ENCODE measurements at regions not wholly inside any gene's neighbourhood (a gene's known extent, or its start where the extent isn't known, plus 50 kb on each side); places are given as distances from the start of the nearest gene placed in this dataset.

GRCh38 chr6:118746145-118746824 is 94.9 kb upstream of the CEP85L start:
- Histone ChIP-seq H3K4me3 (IDR thresholded peaks at IDR 0.05; ENCODE audit: insufficient read depth, low read depth, low read length) (no peak overlapping the region), H3K4me1 (ENCODE audit: low read depth, poor library complexity, severe bottlenecking) (no peaks in the 10 kb centered on the region), H3K9ac (no peak overlapping the region), H4K20me1 (ENCODE audit: insufficient read depth) (no peaks in the 10 kb centered on the region), H3K36me3 (ENCODE audit: insufficient read depth) (no peaks in the 10 kb centered on the region), H3K27me3 (ENCODE audit: insufficient read depth, low read depth) (no peaks in the 10 kb centered on the region), H3K27ac (no peak overlapping the region), H2AFZ (ENCODE audit: low read depth) (no peak overlapping the region), H3K79me2 (ENCODE audit: insufficient read depth, low read depth) (no peaks in the 10 kb centered on the region), H3K4me2 (no peak overlapping the region)
- TF ChIP-seq, protein P1, sequence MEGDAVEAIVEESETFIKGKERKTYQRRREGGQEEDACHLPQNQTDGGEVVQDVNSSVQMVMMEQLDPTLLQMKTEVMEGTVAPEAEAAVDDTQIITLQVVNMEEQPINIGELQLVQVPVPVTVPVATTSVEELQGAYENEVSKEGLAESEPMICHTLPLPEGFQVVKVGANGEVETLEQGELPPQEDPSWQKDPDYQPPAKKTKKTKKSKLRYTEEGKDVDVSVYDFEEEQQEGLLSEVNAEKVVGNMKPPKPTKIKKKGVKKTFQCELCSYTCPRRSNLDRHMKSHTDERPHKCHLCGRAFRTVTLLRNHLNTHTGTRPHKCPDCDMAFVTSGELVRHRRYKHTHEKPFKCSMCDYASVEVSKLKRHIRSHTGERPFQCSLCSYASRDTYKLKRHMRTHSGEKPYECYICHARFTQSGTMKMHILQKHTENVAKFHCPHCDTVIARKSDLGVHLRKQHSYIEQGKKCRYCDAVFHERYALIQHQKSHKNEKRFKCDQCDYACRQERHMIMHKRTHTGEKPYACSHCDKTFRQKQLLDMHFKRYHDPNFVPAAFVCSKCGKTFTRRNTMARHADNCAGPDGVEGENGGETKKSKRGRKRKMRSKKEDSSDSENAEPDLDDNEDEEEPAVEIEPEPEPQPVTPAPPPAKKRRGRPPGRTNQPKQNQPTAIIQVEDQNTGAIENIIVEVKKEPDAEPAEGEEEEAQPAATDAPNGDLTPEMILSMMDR (conservative IDR thresholded peaks at IDR 0.05; ENCODE audit: low read depth, low read length) = no peak

GRCh38 chr6:118745156-118745555 is 93.8 kb upstream of the CEP85L start:
- Histone ChIP-seq H3K4me1 (ENCODE audit: low read depth, poor library complexity, severe bottlenecking) (no peaks in the 10 kb centered on the region), H3K79me2 (ENCODE audit: insufficient read depth, low read depth) (no peaks in the 10 kb centered on the region), H3K4me3 (IDR thresholded peaks at IDR 0.05; ENCODE audit: insufficient read depth, low read depth, low read length) (no peak overlapping the region), H3K9ac (no peak overlapping the region), H2AFZ (ENCODE audit: low read depth) (no peak overlapping the region), H3K27me3 (ENCODE audit: insufficient read depth, low read depth) (no peaks in the 10 kb centered on the region), H3K4me2 (no peak overlapping the region), H3K27ac (no peak overlapping the region), H3K36me3 (ENCODE audit: insufficient read depth) (no peaks in the 10 kb centered on the region), H4K20me1 (ENCODE audit: insufficient read depth) (no peaks in the 10 kb centered on the region)
- TF ChIP-seq, protein P1 (conservative IDR thresholded peaks at IDR 0.05; ENCODE audit: low read depth, low read length) = no peak

DNA sequence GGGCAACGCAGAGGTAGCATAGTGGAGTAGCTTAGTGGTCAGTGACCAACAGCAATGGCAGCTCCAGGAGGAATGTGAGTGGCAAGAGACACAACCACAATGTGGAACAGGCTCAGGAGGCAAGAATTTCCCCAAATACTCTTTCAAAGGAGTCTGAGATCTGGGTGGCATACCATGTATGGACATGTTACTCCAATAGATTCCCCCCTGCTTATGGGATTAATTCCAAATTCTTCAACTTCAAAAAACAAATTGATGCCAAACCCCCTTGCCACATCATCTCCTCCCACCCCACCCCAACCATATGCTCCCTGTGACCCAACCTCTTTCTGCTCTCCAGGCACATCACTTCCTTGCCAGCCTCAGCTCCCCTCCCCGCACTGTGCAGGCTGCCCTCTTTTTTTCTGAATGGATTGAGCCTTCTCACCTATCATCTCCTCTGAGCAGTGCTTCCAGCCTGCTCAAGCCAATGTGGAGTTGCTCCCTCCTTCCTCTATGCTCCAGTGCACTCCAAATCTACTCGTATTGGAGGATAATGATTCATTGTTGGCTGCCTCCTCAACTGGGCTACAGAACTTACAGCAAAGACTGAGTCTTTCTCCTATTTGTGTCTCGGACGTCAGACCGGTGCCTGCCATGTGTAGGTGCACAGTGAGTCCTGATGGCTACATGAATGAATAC is 93.0 kb upstream of the CEP85L start:
- Histone ChIP-seq H3K27ac (no peak overlapping the region), H2AFZ (ENCODE audit: low read depth) (no peak overlapping the region), H3K4me3 (IDR thresholded peaks at IDR 0.05; ENCODE audit: insufficient read depth, low read depth, low read length) (no peak overlapping the region), H3K36me3 (ENCODE audit: insufficient read depth) (no peaks in the 10 kb centered on the region), H3K4me2 (no peak overlapping the region), H3K9ac (no peak overlapping the region), H4K20me1 (ENCODE audit: insufficient read depth) (no peaks in the 10 kb centered on the region), H3K79me2 (ENCODE audit: insufficient read depth, low read depth) (no peaks in the 10 kb centered on the region), H3K27me3 (ENCODE audit: insufficient read depth, low read depth) (no peaks in the 10 kb centered on the region), H3K4me1 (ENCODE audit: low read depth, poor library complexity, severe bottlenecking) (no peaks in the 10 kb centered on the region)
- TF ChIP-seq, protein P1 (conservative IDR thresholded peaks at IDR 0.05; ENCODE audit: low read depth, low read length) = no peak

DNA sequence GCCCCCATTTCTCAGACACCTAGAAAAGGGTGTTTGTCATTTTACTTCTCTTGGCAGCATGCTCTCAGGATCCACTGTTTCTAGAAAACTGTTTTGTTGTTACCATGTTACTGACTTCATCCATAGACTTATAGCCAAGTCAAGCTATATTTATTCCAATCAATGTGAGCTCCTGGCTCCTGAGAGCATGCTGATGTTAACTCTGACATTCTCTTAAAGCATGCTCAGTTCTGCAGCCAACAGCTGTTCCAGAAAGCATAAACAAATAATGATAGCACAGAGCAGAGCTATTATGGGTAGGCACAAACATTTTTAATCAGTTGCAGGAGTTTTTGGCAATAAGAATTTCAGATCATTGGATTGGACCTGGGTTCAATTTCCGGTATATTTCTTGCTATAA is 92.4 kb upstream of the CEP85L start:
- Histone ChIP-seq H3K79me2 (ENCODE audit: insufficient read depth, low read depth) (no peaks in the 10 kb centered on the region), H4K20me1 (ENCODE audit: insufficient read depth) (no peaks in the 10 kb centered on the region), H3K27me3 (ENCODE audit: insufficient read depth, low read depth) (no peaks in the 10 kb centered on the region), H3K4me1 (ENCODE audit: low read depth, poor library complexity, severe bottlenecking) (no peaks in the 10 kb centered on the region), H3K4me2 (no peak overlapping the region), H2AFZ (ENCODE audit: low read depth) (no peak overlapping the region), H3K9ac (no peak overlapping the region), H3K36me3 (ENCODE audit: insufficient read depth) (no peaks in the 10 kb centered on the region), H3K27ac (no peak overlapping the region), H3K4me3 (IDR thresholded peaks at IDR 0.05; ENCODE audit: insufficient read depth, low read depth, low read length) (no peak overlapping the region)
- TF ChIP-seq, protein P1 (conservative IDR thresholded peaks at IDR 0.05; ENCODE audit: low read depth, low read length) = no peak

Measured in KMS-11 (cell line).